A673 (cell line): ENCODE measurements at regions not wholly inside any gene's neighbourhood (a gene's known extent, or its start where the extent isn't known, plus 50 kb on each side); places are given as distances from the start of the nearest gene placed in this dataset.

ENCODE experiments used
- BruUV-seq: library from RNA; stranded (reverse); fragments of 400-500 nt; replicated peaks from 2 replicates; lab custom pipeline; 2021; lab: Mats Ljungman, UMichigan
- CTCF ChIA-PET: fragments of 300-600 bp; sonication (Branson Sonifier 250); formaldehyde crosslinking; loops from one replicate; lab custom pipeline; 2022; ENCODE audit warnings: antibody characterized with exemption; lab: Charles Lee
- POLR2A ChIA-PET: fragments of 300-600 bp; sonication (Branson Sonifier 250); formaldehyde crosslinking; loops from one replicate; lab custom pipeline; 2022; ENCODE audit warnings: antibody characterized with exemption; ENCODE audit not compliant: low non-redundant PET; lab: Charles Lee
- DNase-seq: peaks from one replicate; pipeline ENCODE4 v3.0.0-alpha.2; 2015; ENCODE audit warnings: low spot score
- H3K27ac ChIP-seq: fragments of 200-600 bp; sonication (generic); 2 replicates; pipeline ENCODE4 v1.5.1; 2016; ENCODE audit warnings: mixed run types, low read depth, mild to moderate bottlenecking, mixed read lengths, antibody characterized with exemption, low read length; ENCODE audit not compliant: poor library complexity, severe bottlenecking
- H3K27me3 ChIP-seq: fragments of 200-600 bp; sonication (generic); replicated peaks from 2 replicates; pipeline ENCODE4 v1.6.1; 2017; ENCODE audit warnings: mixed run types, low read depth, mild to moderate bottlenecking, mixed read lengths, antibody characterized with exemption, low read length; ENCODE audit not compliant: insufficient read depth, poor library complexity
- H3K36me3 ChIP-seq: fragments of 200-600 bp; sonication (generic); 2 replicates; pipeline ENCODE4 v1.6.1; 2016; ENCODE audit warnings: mixed run types, mild to moderate bottlenecking, mixed read lengths, antibody characterized with exemption, low read length; ENCODE audit not compliant: insufficient read depth, poor library complexity, severe bottlenecking
- H3K4me1 ChIP-seq: fragments of 200-600 bp; sonication (generic); 2 replicates; pipeline ENCODE4 v1.6.1; 2017; ENCODE audit warnings: mixed run types, mild to moderate bottlenecking, mixed read lengths, antibody characterized with exemption, low read length; ENCODE audit not compliant: insufficient read depth, poor library complexity, severe bottlenecking
- H3K4me3 ChIP-seq: fragments of 200-600 bp; sonication (generic); 2 replicates; pipeline ENCODE4 v1.5.1; 2016; ENCODE audit warnings: low read depth, mixed run types, mild to moderate bottlenecking, mixed read lengths, low read length; ENCODE audit not compliant: poor library complexity, severe bottlenecking
- H3K9me3 ChIP-seq: fragments of 200-600 bp; sonication (generic); 2 replicates; pipeline ENCODE4 v1.6.1; 2016; ENCODE audit warnings: mixed run types, low read depth, mild to moderate bottlenecking, mixed read lengths, antibody characterized with exemption, low read length; ENCODE audit not compliant: poor library complexity, severe bottlenecking
- CTCF ChIP-seq: fragments of 300-800, 200-600 bp; sonication (generic); conservative IDR thresholded peaks from 2 replicates; pipeline ENCODE4 v1.5.1; 2017; ENCODE audit warnings: low read depth, mild to moderate bottlenecking, antibody characterized with exemption, low read length, moderate library complexity, mixed read lengths
- EZH2 ChIP-seq: fragments of 200-600 bp; sonication (generic); IDR thresholded peaks from 2 replicates; pipeline ENCODE4 v1.6.1; 2017; ENCODE audit warnings: borderline replicate concordance, low read depth, mild to moderate bottlenecking, mixed read lengths, antibody characterized with exemption, low read length; ENCODE audit not compliant: poor library complexity, severe bottlenecking
- intact Hi-C: fragments of 100-400 bp; cut with micrococcal nuclease; formaldehyde crosslinking; loops from one replicate; pipeline ENCODE4 v1.10.0; 2022; ENCODE audit not compliant: unreplicated experiment

DNA sequence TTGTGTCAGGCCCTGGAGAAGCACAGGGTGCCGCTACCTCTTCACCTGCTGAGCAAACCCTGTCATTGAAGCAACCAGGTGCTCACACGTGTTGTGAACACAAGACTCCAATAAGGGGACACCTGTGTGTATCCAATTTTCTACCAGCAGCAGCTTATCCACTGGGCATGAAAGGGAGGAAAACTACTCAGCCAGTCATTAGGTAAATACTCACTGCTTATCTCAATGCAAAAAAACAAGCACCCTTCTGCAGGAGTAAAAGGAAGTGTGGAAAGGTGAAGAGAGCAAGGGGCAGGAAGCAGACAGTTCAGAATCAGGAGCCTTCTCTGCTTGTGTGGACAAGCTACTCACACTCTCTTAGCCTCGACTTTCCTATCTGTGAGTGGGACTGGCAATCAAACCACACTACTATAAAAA is 148.9 kb downstream of the ETS2 start:
- H3K27me3 ChIP-seq = no peaks in the 10 kb centered on the region
- H3K9me3 ChIP-seq = no peaks in the 10 kb centered on the region
- intact Hi-C loops = no loop called here
- POLR2A ChIA-PET = no interaction called here
- DNase-seq = no peak
- BruUV-seq = no TSS peak
- H3K36me3 ChIP-seq = no peaks in the 10 kb centered on the region
- no peak for TF ChIP-seq CTCF
- no peak for TF ChIP-seq EZH2
- no peak overlapping the region for H3K27ac ChIP-seq
- H3K4me1 ChIP-seq = no peaks in the 10 kb centered on the region
- no peak overlapping the region for H3K4me3 ChIP-seq
- CTCF ChIA-PET = no interaction called here

DNA sequence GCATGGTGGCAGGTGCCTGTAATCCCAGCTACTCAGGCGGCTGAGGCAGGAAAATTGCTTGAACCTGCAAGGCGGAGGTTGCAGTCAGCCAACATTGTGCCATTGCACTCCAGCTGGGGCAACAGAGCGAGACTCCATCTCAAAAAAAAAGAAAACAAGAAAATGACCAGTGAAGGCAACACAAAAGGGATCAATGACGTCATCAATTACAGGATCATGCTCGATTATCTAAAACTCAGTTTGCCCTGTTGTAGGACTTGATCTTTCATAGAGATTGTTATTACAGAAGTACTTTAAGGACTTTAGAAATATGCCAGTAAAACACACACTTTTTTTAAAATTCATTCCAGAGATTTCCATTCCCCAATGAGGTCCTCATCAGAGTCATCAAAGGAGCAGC is 147.8 kb downstream of the ETS2 start:
- no peak overlapping the region for H3K4me3 ChIP-seq
- H3K27me3 ChIP-seq = no peaks in the 10 kb centered on the region
- no peaks in the 10 kb centered on the region for H3K9me3 ChIP-seq
- H3K36me3 ChIP-seq = no peaks in the 10 kb centered on the region
- TF ChIP-seq EZH2 = no peak
- no peak for TF ChIP-seq CTCF
- ChIA-PET POLR2A (no interaction called here), CTCF (no interaction called here)
- intact Hi-C loops = no loop called here
- BruUV-seq = no TSS peak
- DNase-seq = no peak
- no peaks in the 10 kb centered on the region for H3K4me1 ChIP-seq
- H3K27ac ChIP-seq = no peak overlapping the region

DNA sequence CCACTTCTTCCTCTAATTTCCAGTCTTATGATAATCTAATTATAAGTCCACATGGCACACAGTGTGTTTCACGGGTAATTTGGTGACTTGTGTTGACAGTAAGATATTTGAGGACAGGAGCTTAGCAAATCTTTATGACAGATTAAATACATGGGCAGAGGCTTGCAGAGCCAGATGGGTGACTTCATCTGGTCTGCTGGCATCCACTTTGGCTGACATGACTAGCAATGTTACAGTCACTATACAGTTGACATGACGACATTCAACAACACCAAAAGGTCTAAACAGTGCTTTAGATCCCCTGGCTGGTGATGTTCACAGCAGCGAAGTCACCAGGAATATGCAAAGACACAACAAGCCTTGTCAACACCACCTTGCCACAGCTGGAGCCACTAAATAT is 147.2 kb downstream of the ETS2 start:
- Histone ChIP-seq H3K4me3 (no peak overlapping the region), H3K27me3 (no peaks in the 10 kb centered on the region), H3K4me1 (no peaks in the 10 kb centered on the region), H3K9me3 (no peaks in the 10 kb centered on the region), H3K27ac (no peak overlapping the region), H3K36me3 (no peaks in the 10 kb centered on the region)
- intact Hi-C loops = no loop called here
- DNase-seq = no peak
- no TSS peak for BruUV-seq
- POLR2A ChIA-PET = no interaction called here
- CTCF ChIA-PET = no interaction called here
- TF ChIP-seq CTCF (no peak), EZH2 (no peak)
